HG03280 (cell line): ENCODE measurements at regions not wholly inside any gene's neighbourhood (a gene's known extent, or its start where the extent isn't known, plus 50 kb on each side); places are given as distances from the start of the nearest gene placed in this dataset.
"Not testable (repeated sequence)": the region's sequence is repeated elsewhere in the genome, so short reads cannot be mapped to it uniquely, and the experiment has no call there.

ENCODE experiments used
- ATAC-seq: cut with Tn5 transposase; IDR thresholded peaks from one replicate; pipeline ENCODE4 v1.9.1; 2021; ENCODE audit warnings: mild to moderate bottlenecking, moderate library complexity; ENCODE audit not compliant: unreplicated experiment

GRCh38 chr12:31162896-31163560 is 89.4 kb downstream of the DDX11 start:
- not testable (repeated sequence) for ATAC-seq

GRCh38 chr12:31174293-31174692 is 100.6 kb downstream of the DDX11 start:
- not testable (repeated sequence) for ATAC-seq

DNA sequence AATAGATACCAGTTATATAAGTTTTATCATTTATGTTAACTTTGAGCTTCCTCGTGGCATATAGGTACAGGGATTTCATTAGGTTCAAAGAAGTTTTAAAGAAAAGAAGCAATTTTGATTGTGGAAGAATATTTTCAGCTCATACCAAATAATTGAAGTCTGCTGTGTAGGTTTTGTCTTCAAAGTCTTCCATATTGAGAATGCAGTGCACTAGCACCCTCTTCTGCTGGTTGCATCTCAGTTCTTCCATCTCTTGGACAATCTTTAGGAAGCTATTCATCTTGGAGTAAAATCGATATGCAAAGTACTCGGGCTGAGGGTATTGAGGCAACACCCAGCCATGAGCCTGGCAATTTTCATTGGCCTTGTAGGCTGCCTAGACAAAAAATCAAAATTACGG is 103.9 kb downstream of the DDX11 start:
- ATAC-seq, result not testable (repeated sequence)

DNA sequence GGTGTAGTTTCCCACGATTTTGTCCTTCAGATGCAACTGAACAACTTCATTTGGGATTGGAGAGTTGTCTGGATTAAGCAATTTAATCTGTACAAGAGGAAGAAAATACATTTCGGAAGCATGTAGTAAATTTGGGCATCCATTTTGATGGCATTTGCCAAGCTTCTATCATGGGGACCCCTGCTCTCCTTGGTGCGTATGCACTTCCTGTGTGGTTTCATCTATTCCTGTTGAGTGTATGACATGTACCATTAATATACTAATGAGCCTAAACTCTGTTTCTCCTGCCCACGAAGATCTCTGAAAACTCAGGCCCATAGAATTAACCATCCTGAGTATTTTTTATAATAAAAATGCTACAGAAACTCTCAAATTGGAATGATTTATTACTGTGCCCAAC is 105.2 kb downstream of the DDX11 start:
- ATAC-seq, result not testable (repeated sequence)

- not testable (repeated sequence) for ATAC-seq
These were observed 106.1 kb downstream of the DDX11 start for GRCh38 chr12:31179627-31180237.

- ATAC-seq, result not testable (repeated sequence)
These were observed 108.9 kb downstream of the DDX11 start for GRCh38 chr12:31182571-31182970.

DNA sequence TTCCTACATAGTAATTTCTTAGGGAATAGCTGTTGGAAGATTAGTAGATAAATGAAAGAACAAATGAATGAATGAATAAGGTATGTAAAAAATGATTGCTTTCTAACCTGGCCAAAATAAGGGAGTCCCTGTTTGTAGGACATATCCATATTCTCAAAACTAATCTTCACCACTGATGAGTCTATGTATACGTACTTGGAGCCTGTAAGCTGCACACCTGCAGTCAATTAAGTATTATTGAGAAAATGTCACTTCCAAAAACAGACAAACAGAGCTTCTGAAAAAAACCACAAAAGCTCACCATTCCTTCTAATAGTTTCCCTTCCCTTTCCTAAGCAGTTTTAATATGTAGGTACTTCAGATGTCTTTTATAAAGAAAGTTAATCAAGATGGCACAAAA is 109.4 kb downstream of the DDX11 start:
- ATAC-seq, result not testable (repeated sequence)

- not testable (repeated sequence) for ATAC-seq
These were observed 110.2 kb downstream of the DDX11 start for GRCh38 chr12:31183899-31184298.

GRCh38 chr12:31184667-31185066 is 111.0 kb downstream of the DDX11 start:
- ATAC-seq, result not testable (repeated sequence)

- ATAC-seq, result not testable (repeated sequence)
These were observed 119.0 kb downstream of the DDX11 start for GRCh38 chr12:31192689-31193088.

GRCh38 chr12:31195620-31196019 is 122.0 kb downstream of the DDX11 start:
- ATAC-seq, result not testable (repeated sequence)

- not testable (repeated sequence) for ATAC-seq
These were observed 125.8 kb downstream of the DDX11 start for GRCh38 chr12:31199476-31199875.

- no peak for ATAC-seq
These were observed 124.6 kb downstream of the SINHCAF start for GRCh38 chr12:31201382-31201781.

DNA sequence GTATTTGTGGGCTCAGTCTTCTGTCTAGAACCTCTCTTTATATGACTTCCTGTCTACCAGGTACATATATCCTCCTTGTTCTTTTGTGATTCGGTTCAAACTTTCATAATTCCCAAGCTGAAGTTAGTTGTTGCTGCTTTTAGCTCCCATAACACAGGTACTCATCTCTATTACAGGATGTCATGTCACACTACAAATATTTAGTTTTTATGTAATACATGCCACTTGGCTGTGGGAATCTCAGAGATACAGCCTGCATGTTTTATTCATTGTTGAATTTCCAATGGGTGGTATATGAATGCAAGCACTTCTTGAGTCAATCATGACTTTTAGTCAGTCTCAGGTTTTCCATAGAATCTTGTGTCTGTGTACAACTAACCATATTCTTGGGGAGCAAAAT is 122.7 kb downstream of the SINHCAF start:
- no peak for ATAC-seq

DNA sequence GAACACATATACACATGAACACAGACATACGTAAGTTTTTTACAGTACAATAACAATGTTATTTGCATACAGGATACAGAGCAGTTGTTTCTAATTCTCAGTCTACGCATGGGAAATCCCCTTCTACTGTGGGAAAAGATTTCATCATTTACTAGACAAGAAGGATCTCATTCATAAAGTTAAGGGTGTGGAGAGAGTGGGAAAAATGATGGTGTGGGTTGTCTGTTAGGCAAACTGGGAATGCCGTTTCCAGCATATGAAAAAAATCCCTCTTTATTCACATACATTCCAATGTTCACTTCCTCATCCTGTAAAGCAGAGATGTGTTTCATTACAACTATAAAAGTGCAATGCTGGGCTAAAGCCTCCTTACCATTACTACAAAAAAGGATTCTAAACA is 120.9 kb downstream of the SINHCAF start:
- peak; percentile 92 for ATAC-seq

DNA sequence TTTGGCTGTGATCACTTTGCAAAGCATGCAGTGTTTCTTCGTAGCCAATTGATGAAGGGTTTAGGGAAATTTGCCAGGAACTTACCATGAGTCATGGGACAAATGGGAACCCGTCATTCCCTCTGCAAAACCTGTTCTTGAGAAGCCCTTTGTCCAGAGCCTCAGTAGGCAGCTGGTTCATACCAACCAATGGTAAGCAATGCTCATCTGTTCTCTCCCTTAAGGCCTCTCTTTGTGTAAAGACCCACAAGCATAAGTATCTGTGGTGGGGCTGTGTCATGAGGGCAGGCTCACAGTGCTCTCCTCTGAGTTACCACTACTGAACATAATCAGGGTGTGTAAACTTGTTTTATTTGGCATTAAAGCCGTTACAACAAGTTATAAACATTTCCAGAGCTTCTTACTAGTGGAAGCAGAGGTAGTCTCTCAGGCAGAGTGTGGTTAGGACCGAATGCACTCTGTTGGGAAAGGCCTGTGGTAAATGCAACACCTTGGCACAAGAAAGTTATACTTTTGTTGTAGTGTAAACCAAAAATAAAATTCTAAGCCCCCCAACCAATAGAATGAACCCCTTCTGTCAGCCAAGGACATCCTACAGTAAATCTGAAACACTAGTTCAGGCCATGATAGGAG is 119.8 kb downstream of the SINHCAF start:
- ATAC-seq, result no peak

DNA sequence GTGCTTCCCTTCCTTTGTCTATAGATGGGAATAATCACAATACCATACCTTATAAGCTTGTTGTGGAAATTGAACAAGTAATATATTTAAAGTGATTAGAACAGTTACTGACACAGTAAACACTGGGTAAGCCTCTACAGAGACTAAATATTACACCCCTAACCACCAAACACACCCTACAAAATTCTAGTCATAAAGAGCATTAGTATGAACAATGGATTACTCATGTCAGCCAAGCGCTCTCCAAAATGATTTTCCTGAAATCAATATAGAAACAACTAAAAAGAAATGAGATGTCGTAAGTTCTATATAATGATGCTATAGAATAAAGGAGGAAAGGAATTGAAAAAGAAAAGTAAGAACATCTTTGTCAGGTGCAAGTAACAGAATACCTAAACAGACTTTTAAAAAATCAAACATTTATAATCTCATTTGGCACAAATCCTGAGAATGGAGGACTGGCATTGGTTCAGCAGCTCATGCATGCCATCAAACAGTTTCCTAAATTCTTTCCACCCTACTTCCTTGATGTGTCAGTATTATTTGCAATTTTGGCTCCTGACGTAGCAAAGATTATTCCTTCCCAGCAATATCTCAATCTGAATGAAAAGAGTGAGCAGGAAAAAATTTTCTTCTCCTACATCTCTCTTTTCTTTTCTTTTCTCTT is 118.0 kb downstream of the SINHCAF start:
- ATAC-seq, result no peak

DNA sequence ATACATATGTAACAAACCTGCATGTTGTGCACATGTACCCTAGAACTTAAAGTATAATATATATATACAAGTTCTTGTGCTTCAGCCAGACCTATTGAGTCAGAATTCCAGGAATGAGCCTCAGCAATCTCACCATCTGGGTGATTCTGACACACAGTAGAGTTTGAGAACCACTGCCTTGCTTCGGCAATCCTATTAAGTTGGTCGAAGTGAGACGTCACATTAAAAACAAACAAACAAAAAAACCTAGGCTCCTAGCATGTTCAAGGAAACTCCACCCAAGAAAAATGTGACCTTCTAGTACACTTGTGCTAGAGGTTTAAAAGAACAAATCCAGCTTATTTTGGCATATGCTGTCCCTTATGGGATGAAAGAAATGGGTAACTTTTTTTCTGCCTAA is 115.8 kb downstream of the SINHCAF start:
- no peak for ATAC-seq

GRCh38 chr12:31210541-31210940 is 115.4 kb downstream of the SINHCAF start:
- ATAC-seq, result no peak

DNA sequence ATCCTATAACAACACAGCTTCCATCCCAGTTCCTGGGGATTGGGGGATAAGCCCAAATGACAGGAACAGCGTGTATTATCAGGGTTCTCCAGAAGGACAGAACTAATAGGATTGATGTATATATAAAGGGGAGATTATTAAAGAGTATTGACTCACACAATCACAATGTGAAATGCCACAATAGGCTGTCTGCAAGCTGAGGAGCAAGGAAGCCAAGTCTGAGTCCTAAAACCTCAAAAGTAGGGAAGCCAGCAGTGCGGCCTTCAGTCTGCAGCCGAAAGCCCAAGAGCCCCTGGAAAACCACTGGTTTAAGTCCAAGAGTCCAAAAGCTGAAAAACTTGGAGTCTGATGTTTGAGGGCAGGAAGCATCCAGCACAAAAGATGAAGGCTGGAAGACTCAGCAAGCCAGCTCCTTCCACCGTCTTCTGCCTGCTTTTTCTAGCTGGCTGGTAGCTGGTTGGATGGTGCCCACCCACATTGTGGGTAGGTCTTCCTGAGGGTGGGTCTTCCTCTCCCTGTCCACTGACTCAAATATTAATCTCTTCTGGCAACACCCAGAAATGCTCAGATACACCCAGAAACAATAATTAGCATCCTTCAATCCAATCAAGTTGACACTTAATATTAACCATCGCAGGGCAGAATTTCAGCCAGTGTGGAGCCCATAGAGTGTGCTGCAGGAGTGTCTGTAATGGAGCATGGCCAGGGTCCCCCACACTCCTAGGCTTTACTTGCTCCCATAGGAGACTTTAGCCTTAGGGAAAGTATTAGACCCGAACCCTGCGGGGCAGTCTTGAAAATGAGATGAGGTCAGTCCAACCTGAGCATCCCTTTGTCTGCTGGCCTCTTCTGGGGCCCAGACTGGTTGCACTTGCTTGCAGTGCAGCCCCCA is 111.1 kb downstream of the SINHCAF start:
- no peak for ATAC-seq
